NCI-H1092 treated with DMSO at 0.1 percent for 48 hours (cell line): ENCODE measurements at regions not wholly inside any gene's neighbourhood (a gene's known extent, or its start where the extent isn't known, plus 50 kb on each side); places are given as distances from the start of the nearest gene placed in this dataset.
A peak's percentile ranks its signal among the peaks of the same experiment; 100 is the strongest.

Experiments
- DNase-seq: peaks from one replicate; lab custom pipeline; 2025; lab: John Stamatoyannopoulos, UW

- no peak for DNase-seq
These were observed 147.2 kb downstream of the C9orf50 start for GRCh38 chr9:129473523-129474244.

DNA sequence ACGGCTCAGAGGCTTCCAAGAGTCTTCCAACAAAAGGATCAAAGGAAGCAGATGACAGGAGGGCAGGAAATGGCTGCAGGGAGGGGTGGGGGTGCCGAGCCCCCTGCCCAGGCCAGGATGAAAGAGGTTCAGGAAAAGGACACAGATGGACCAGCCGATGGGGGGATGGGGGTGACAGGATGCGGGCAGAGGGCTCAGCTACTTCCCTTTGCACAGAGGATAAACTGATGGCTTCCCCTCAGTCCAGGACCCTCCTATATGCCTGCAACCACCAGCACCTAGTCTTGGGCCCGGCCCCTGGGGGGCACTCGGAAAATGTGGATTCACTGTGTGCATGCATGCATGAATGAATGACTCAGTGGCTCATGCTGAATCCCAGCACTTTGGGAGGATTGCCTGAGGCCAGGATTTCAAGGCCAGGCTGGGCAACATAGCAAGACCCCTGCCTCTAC is 148.2 kb downstream of the C9orf50 start:
- no peak for DNase-seq

- DNase-seq = no peak
These were observed 149.5 kb downstream of the C9orf50 start for GRCh38 chr9:129471201-129472019.

DNA sequence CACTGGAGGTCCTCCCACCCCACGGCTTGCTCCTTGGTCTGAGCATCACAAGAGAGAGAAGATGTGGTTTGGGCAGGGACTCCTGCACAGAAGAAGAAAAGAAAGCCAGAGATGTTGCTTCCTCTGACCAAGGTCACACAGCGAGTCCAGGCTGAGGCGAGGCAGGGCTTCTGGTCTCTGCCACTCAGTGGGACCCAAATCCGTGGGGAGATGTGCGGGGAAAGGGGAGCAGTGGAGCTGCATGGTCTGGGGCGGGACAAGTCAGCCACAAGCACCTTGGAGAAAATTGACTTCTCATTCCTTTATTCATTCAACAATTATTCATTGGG is 150.9 kb downstream of the C9orf50 start:
- DNase-seq = no peak

DNA sequence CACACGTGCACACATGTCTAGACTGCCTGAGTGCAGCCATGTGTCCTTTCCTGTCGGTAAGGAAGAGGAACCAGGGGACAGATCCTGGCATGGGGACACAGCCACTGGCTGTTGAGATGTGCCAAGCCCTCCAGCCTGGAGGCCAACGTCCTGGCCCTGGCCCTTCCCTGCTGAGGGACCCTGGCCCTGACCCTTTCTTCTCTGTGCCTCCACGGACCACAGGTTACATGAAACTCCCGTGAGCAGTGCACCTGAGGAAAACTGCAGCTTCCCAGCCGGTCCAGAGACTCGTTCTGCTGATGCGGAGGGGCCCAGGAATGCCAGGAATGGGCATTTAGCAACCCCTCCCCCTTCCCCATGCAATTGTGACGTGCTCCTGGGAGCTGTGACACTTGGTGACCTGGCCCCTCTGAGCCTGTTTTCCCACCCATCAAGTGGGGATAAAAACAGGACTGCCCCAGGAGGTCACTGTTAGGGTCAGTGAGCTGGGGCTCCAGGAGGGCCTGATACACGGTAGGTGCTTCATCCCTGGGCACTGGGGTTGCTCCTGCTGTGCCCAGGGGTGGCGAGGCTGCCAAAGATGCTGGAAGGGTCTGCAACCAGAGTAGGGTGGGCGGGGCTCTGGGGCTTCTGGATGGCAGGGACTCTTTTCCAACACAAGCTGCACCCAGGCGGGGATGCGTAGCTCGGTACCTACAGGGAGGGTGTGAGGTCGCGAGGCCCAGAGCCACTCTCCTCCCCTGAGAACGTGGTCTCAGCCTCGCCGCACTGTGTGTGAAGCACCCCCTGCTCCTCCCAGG is 151.5 kb downstream of the C9orf50 start:
- DNase-seq = no peak

- DNase-seq = no peak
These were observed 152.9 kb downstream of the C9orf50 start for GRCh38 chr9:129467739-129468666.

GRCh38 chr9:129467004-129467588 is 153.8 kb downstream of the C9orf50 start:
- peak; percentile 55 for DNase-seq

DNA sequence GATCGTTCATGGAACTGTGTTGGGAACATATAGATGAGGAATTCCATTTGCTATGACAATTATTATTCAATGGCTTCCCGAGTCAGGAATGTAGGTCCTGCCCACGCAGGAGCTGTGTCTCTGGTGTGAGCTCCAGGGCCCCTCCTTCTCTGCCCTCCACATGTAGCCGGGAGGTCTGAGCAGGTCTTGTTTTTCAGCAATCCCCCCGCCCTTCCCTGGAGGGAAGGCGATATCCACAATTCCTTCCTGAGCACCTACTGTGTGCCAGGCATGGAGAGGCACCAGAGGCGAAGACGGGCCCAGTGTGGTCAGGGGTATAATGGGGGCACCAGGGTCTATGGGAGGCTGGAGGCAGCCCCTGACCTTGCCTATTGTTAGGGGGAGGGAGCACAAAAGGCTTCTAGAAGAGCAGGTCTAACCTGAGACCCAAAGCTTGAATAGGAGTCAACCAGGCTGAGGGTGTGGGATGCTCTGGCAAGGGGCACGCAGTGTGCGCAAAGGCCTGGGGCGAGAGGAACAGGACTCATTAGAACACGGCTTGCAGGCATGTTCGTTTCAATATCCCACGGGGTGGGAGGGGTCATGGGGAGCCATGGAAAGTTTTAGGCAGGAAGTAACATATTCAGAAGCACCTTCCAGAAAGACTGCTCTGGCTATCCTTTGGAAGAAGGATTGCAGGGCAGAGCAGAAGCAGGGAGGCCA is 154.9 kb downstream of the C9orf50 start:
- no peak for DNase-seq

DNA sequence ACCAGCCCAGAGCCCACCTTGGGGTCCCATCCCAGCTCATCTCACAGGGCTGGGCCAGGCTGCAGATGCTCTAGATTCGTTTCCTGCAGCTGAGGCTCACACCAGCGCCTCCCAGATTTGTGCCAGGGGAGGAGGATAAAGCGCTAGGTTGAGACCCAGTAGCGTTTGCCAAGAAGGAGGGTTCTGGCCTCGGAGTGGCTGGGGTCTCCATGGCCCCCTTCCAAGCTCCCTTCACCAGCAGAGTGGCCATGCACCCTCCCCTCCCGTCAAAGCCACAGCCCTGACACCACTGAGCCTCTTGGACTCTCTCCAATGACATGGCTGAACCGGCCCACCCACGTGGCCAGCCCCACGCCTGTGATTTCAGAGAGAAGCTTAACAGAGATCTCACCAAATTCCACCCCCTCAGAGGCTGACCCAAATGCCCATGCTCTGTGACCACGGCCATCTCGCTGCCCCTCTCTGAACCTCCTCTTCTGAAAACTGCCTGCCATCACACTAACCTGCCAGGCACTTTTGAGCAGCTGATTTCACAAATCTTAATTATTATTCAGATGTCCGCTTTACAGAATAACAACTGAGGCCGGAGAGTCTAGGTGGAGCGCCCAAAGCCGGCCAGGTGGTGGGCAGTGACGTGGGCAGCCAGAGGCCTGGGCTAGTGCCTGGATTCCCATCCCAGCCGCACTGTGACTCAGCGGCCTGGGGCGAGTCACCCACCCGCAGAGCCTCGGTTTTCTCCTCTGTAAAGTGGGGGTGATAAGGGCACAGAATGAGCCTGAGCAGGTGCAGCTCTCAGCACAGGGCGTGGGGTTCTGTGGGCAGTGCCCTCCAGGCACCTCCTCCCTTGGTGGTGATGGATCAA is 155.7 kb downstream of the C9orf50 start:
- DNase-seq = peak; percentile 39

GRCh38 chr9:129463994-129464393 is 156.9 kb downstream of the C9orf50 start:
- DNase-seq = no peak

- DNase-seq = no peak
These were observed 157.4 kb downstream of the C9orf50 start for GRCh38 chr9:129463477-129463876.

DNA sequence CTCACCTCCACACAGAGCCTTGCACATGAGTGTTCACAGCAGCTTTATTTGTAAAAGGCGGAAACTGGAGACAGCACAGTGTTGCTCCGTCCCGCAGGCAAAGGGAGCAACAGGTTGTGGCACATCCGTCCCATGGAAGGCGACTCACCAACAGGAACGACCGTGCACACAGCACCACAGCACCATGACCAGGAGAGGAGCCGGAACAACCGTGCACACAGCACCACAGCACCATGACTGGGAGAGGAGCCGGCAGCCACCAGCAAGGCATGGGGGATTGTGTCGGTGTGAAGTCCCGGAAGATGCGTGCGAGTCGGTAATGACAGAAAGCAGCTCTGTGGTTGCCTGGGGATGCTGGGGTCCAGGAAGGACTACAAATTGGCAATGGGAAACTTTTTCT is 158.5 kb downstream of the C9orf50 start:
- no peak for DNase-seq

- DNase-seq = peak; percentile 95
These were observed 160.3 kb downstream of the C9orf50 start for GRCh38 chr9:129460323-129461261.

DNA sequence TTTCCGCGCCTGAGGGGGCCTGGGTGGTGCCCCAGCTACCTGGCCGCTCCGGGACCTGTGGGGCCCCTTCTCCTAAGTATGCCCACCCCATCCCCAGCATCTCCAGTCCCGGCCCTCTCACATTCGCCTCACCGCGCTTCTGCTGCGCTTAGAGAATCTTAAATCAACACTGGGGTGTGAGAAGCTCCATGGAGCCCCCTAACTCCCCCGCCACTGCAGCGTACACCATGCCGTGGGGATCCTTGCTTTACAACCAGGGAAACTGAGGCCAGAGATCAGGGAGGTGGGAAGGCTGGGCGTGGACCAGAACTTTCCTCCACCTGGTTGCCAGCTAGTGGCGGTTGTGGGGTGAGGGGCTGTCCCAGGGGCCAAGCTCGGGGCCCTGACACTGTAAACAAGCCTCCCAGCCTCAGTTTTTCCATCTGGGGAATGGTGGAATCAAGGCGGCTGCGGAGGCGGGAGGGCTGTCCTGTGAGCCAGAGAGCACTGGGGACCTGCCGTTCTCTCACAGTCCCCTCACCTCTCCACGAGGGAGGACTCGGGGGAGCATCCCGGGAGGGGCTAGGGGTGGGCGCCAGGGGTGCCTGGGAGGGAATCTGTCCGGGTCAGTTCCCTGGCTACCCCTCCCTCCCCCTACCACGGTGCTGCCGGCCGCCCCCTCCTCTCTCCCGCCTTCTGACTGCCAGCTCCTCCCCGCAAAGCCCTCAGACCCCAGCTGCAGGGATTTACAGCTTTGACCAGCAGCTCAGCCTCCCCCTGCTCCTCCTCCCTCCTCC is 161.2 kb downstream of the C9orf50 start:
- DNase-seq = peak; percentile 58

- DNase-seq = peak; percentile 80
These were observed 162.0 kb downstream of the C9orf50 start for GRCh38 chr9:129458663-129459546.

DNA sequence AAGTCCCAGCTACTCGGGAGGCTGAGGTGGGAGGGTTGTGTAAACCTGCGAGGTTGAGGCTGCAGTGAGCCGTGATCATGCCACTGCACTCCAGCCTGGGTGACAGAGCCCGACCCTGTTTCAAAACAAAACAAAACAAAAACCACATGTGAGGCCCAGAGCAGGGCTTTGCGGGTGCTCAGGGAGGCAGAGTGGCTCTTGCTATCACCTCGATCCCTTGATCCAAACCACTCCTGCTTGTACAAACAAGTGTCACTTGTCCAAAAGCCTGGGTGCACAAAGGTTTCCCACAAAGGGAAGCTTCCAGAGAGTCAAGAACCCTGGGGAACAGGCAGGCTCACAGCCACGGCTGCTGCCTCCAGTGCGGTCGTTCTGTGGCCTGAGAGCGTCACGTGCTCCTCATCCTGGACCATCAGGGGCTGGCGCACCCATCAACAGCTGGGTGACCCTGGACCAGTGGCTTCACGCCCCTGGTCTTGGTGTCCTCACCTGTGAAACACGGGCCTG is 162.7 kb downstream of the C9orf50 start:
- DNase-seq = peak; percentile 73
